GM12878 (cell line): ENCODE measurements at regions not wholly inside any gene's neighbourhood (a gene's known extent, or its start where the extent isn't known, plus 50 kb on each side); places are given as distances from the start of the nearest gene placed in this dataset.

Experiments
- EGR1 ChIP-seq, 2 experiments: IDR thresholded peaks; 1 replicate in 1 of 2; 2 replicates in 1 of 2; pipeline ENCODE4 v1.6.1; 2011 to 2012; ENCODE audit warnings: low read depth in 2 of 2, low read length in 2 of 2, borderline replicate concordance in 1 of 2, mild to moderate bottlenecking in 1 of 2, moderate library complexity in 1 of 2
- MEF2A ChIP-seq: IDR thresholded peaks from 2 replicates; pipeline ENCODE4 v1.6.1; 2011; ENCODE audit warnings: low read depth, mild to moderate bottlenecking, low read length, moderate library complexity; ENCODE audit not compliant: insufficient read depth
- POLR2A ChIP-seq: IDR thresholded peaks from 2 replicates; pipeline ENCODE4 v1.6.1; 2011; ENCODE audit warnings: low read depth, mild to moderate bottlenecking, low read length
- RBBP5 ChIP-seq: fragments of 200-600 bp; sonication (generic); conservative IDR thresholded peaks from 2 replicates; pipeline ENCODE4 v1.6.1; 2016
- SPI1 ChIP-seq: IDR thresholded peaks from 2 replicates; pipeline ENCODE4 v1.6.1; 2011; ENCODE audit warnings: low read depth, mild to moderate bottlenecking, low read length, moderate library complexity, borderline replicate concordance; ENCODE audit not compliant: insufficient read depth
- YY1 ChIP-seq: IDR thresholded peaks from 2 replicates; pipeline ENCODE4 v1.6.1; 2011; ENCODE audit warnings: low read depth, mild to moderate bottlenecking, low read length
- TF ChIP-seq, protein P1 (sequence below), 3 experiments: IDR thresholded peaks in 2 of 3; conservative IDR thresholded peaks in 1 of 3; 2 replicates each; pipeline ENCODE4 v1.5.1; 2011; ENCODE audit warnings: low read depth in 3 of 3, low read length in 3 of 3, mild to moderate bottlenecking in 3 of 3, control low read depth in 2 of 3, moderate library complexity in 2 of 3, inconsistent platforms in 1 of 3, mixed read lengths in 1 of 3; ENCODE audit not compliant: control insufficient read depth in 2 of 3, insufficient read depth in 1 of 3; ENCODE audit errors: extremely low read depth in 1 of 3
- TF ChIP-seq, protein P2 (sequence below): IDR thresholded peaks from 2 replicates; pipeline ENCODE4 v1.6.1; 2012; ENCODE audit warnings: low read depth, low read length, improper control_type of control experiment
- TF ChIP-seq, protein P3 (sequence below): IDR thresholded peaks from 2 replicates; pipeline ENCODE4 v1.6.1; 2012; ENCODE audit warnings: low read length, inconsistent platforms
- TF ChIP-seq, protein P4 (sequence below): fragments of 450-650 bp; IDR thresholded peaks from 2 replicates; pipeline ENCODE4 v1.6.1; 2016; ENCODE audit warnings: mild to moderate bottlenecking, moderate library complexity, borderline replicate concordance

DNA sequence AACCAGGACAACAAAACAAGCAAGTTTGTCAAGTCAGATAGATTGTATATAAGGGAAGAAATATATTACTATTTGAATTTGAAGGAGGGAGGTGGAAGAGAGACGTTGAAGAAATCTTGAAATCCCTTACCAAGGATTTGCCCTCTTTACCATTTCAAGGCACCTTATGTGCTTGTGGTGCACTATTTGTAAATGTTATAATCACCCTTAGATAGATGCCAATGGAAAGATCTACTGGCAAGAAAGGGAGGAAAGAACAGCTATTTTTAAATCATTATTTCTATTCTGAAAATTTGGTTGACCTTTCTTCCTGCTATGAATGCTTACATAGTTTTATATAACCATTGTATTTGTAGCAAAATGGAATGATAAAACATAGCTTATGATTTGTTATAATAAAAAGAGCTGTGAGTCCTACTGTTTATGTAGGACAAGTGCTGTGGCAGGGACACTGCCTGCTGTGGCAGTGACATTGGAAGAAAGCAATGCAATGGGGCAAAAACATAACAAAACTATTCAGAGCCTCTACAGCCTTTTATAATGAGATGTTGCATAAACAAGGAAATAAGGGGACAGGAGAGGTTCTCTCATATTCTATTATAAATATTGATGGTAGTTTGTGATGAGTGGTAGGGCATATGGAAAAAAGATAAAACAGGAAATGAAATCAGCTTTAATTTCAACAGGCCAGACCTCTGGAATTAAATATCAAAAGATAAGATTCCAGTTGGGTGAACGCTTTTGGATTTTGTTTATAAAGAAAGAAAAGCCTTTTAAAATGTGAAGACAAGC lies 1145.2 kb upstream of the GJE1 start:
- TF ChIP-seq, protein P1, sequence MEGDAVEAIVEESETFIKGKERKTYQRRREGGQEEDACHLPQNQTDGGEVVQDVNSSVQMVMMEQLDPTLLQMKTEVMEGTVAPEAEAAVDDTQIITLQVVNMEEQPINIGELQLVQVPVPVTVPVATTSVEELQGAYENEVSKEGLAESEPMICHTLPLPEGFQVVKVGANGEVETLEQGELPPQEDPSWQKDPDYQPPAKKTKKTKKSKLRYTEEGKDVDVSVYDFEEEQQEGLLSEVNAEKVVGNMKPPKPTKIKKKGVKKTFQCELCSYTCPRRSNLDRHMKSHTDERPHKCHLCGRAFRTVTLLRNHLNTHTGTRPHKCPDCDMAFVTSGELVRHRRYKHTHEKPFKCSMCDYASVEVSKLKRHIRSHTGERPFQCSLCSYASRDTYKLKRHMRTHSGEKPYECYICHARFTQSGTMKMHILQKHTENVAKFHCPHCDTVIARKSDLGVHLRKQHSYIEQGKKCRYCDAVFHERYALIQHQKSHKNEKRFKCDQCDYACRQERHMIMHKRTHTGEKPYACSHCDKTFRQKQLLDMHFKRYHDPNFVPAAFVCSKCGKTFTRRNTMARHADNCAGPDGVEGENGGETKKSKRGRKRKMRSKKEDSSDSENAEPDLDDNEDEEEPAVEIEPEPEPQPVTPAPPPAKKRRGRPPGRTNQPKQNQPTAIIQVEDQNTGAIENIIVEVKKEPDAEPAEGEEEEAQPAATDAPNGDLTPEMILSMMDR (IDR thresholded peaks at IDR 0.05 in 2 of 3, conservative IDR thresholded peaks at IDR 0.05 in 1 of 3; ENCODE audit: control insufficient read depth in 2 of 3, extremely low read depth in 1 of 3, insufficient read depth in 1 of 3, low read depth in 3 of 3, low read length in 3 of 3), result no peak
- TF ChIP-seq RBBP5, result no peak
- TF ChIP-seq, protein P2, sequence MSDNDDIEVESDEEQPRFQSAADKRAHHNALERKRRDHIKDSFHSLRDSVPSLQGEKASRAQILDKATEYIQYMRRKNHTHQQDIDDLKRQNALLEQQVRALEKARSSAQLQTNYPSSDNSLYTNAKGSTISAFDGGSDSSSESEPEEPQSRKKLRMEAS, result no peak
- no peak for TF ChIP-seq POLR2A
- no peak for TF ChIP-seq EGR1 (IDR thresholded peaks at IDR 0.05; ENCODE audit: borderline replicate concordance in 1 of 2, low read depth in 2 of 2, low read length in 2 of 2)
- no peak for TF ChIP-seq YY1
- TF ChIP-seq SPI1, result no peak
- no peak for TF ChIP-seq MEF2A
- TF ChIP-seq, protein P3, sequence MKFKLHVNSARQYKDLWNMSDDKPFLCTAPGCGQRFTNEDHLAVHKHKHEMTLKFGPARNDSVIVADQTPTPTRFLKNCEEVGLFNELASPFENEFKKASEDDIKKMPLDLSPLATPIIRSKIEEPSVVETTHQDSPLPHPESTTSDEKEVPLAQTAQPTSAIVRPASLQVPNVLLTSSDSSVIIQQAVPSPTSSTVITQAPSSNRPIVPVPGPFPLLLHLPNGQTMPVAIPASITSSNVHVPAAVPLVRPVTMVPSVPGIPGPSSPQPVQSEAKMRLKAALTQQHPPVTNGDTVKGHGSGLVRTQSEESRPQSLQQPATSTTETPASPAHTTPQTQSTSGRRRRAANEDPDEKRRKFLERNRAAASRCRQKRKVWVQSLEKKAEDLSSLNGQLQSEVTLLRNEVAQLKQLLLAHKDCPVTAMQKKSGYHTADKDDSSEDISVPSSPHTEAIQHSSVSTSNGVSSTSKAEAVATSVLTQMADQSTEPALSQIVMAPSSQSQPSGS, result no peak
- TF ChIP-seq, protein P4, sequence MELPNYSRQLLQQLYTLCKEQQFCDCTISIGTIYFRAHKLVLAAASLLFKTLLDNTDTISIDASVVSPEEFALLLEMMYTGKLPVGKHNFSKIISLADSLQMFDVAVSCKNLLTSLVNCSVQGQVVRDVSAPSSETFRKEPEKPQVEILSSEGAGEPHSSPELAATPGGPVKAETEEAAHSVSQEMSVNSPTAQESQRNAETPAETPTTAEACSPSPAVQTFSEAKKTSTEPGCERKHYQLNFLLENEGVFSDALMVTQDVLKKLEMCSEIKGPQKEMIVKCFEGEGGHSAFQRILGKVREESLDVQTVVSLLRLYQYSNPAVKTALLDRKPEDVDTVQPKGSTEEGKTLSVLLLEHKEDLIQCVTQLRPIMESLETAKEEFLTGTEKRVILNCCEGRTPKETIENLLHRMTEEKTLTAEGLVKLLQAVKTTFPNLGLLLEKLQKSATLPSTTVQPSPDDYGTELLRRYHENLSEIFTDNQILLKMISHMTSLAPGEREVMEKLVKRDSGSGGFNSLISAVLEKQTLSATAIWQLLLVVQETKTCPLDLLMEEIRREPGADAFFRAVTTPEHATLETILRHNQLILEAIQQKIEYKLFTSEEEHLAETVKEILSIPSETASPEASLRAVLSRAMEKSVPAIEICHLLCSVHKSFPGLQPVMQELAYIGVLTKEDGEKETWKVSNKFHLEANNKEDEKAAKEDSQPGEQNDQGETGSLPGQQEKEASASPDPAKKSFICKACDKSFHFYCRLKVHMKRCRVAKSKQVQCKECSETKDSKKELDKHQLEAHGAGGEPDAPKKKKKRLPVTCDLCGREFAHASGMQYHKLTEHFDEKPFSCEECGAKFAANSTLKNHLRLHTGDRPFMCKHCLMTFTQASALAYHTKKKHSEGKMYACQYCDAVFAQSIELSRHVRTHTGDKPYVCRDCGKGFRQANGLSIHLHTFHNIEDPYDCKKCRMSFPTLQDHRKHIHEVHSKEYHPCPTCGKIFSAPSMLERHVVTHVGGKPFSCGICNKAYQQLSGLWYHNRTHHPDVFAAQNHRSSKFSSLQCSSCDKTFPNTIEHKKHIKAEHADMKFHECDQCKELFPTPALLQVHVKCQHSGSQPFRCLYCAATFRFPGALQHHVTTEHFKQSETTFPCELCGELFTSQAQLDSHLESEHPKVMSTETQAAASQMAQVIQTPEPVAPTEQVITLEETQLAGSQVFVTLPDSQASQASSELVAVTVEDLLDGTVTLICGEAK, result no peak
